Memory B cell (primary cell): ENCODE measurements at regions not wholly inside any gene's neighbourhood (a gene's known extent, or its start where the extent isn't known, plus 50 kb on each side); places are given as distances from the start of the nearest gene placed in this dataset.
A peak's percentile ranks its signal among the peaks of the same experiment; 100 is the strongest.

Experiments used
- ATAC-seq: fragments of 150-1000 bp; cut with Tn5 transposase; 2 replicates; pipeline ENCODE4 v1.10.0; 2021; ENCODE audit warnings: low read depth, mild to moderate bottlenecking, moderate library complexity
- DNase-seq, 2 donors: peaks; one replicate each; pipeline ENCODE4 v3.0.0; 2022; ENCODE audit warnings: low spot score in 2 of 2
- H3K27ac Mint-ChIP-seq: one replicate; pipeline ENCODE4 v1.8.0; 2022; ENCODE audit warnings: mild to moderate bottlenecking, moderate library complexity, mixed read lengths
- H3K27me3 Mint-ChIP-seq: one replicate; pipeline ENCODE4 v1.8.0; 2022; ENCODE audit warnings: mixed read lengths
- H3K36me3 Mint-ChIP-seq: one replicate; pipeline ENCODE4 v1.8.0; 2022; ENCODE audit warnings: mild to moderate bottlenecking, mixed read lengths
- H3K4me1 Mint-ChIP-seq: one replicate; pipeline ENCODE4 v1.8.0; 2022; ENCODE audit warnings: mixed read lengths
- H3K4me3 Mint-ChIP-seq: one replicate; pipeline ENCODE4 v1.8.0; 2022; ENCODE audit warnings: mild to moderate bottlenecking, moderate library complexity, mixed read lengths
- H3K9me3 Mint-ChIP-seq: one replicate; pipeline ENCODE4 v1.8.0; 2022; ENCODE audit warnings: mixed read lengths

DNA sequence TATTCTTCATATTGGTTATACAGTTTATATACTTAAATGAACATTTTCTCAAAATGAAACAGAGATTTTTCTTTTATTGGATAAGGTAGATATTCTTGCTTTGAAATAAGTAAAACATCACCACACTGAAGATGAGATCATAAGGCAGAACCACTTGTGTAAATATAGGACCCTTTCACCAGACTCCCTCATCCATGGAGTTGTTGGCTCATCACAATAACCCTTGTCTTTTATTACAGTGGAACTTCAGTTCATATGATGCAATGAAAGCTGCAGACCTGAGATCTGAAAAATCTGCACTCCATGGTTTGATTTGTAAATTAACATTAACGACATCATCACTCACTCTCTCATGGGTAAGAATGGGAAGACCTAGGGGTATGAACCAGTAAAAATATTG is 51.9 kb upstream of the DBX2 start:
- Mint-ChIP-seq H3K4me1 (no peaks in the 10 kb centered on the region), H3K27me3 (peaks cover 1% of the 10 kb centered on the region), H3K36me3 (no peaks in the 10 kb centered on the region), H3K27ac (no peak overlapping the region), H3K9me3 (no peaks in the 10 kb centered on the region), H3K4me3 (no peak overlapping the region)
- DNase-seq (no peak), ATAC-seq (no peak)

DNA sequence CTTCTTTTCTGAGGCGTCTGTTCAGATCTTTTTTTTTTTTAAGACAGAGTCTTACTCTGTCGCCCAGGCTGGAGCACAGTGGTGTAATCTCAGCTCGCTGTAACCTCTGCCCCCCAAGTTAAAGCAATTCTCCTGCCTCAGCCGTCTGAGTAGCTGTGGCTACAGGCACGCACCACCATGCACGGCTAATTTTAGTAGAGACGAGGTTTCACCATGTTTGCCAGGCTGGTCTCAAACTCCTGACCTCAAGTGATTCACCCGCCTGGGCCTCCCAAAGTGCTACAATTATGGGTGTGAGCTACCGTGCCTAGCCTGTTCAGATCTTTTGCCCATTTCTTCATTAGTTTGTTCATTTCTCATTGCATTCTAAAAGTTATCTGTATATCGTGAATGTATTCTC is 55.1 kb upstream of the DBX2 start:
- DNase-seq, result no peak
- Mint-ChIP-seq H3K4me3 (no peak overlapping the region), H3K4me1 (no peaks in the 10 kb centered on the region), H3K27ac (no peak overlapping the region), H3K9me3 (no peaks in the 10 kb centered on the region), H3K27me3 (peaks cover 3% of the 10 kb centered on the region), H3K36me3 (no peaks in the 10 kb centered on the region)
- ATAC-seq, result no peak

DNA sequence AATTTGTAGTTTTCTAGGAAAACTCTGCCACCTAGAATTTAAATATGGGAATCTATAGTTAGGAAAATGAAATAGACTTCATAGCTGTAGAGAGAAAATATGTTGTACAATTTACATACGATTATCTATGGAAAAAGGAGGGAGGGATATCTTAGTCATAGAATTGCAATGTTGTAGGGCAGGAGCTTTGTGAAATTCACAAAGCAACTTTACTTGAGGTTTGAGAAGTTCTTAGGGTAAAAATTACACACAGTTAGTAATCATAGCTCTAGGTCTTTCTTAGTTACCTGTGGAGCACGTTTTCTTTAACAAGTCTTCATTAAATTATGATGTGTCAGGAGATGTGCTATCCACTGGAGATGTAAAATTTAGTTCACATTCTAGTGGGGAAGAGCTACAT is 61.4 kb upstream of the DBX2 start:
- Mint-ChIP-seq H3K36me3 (no peaks in the 10 kb centered on the region), H3K27ac (no peak overlapping the region), H3K4me3 (no peak overlapping the region), H3K4me1 (no peaks in the 10 kb centered on the region), H3K27me3 (peaks cover 4% of the 10 kb centered on the region), H3K9me3 (no peaks in the 10 kb centered on the region)
- DNase-seq, result no peak
- no peak for ATAC-seq

DNA sequence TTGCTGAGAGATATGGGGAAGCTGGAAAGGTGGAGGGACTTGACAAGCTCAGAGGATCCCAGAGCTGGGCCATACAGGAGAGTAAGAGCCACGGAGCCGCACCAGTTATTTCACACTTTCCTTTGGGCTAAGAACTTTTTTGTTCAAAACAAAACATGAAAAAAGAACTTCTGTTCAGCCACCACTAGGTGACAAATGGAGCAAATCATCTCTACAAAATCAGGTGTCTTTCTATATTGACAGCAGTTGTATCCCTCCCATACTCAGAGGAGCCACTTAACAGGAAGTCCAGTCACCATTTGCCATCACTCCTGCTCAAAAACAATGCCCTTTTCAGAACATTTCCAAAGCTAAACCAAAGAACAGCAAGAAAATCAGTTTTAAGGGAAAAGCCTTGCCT is 70.3 kb upstream of the DBX2 start:
- ATAC-seq, result no peak
- Mint-ChIP-seq H3K9me3 (no peaks in the 10 kb centered on the region), H3K4me1 (no peaks in the 10 kb centered on the region), H3K4me3 (no peak overlapping the region), H3K36me3 (no peaks in the 10 kb centered on the region), H3K27ac (no peak overlapping the region), H3K27me3 (peaks cover 4% of the 10 kb centered on the region)
- no peak for DNase-seq

DNA sequence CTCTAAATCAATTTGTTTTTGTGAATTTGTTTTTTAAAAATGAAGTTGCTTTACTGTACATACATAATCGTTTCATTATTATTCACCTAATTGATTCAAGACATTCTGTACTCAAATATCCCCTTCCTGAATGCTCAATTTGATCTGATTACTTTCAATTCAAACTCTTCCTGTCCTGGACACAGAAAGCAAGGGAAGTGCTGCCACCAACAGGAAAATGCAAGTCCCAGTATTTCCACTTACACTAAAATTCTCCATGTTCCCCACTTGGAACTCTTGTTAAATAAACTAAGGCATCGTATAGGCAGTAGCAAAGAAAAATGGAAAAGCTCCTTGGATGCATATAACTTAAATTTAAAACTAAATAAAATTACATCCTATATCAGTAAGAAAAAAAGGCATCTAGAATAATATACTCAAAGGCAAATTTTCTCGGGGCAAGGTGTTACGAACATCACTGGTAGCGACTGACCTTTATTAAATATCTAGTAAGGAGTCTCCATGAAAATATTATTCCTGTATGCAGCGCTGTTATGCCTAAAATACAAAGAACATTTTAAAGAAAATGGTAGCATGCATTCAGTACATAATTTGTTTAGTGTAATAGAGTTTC is 72.0 kb upstream of the DBX2 start:
- Mint-ChIP-seq H3K4me1 (no peaks in the 10 kb centered on the region), H3K9me3 (no peaks in the 10 kb centered on the region), H3K4me3 (no peak overlapping the region), H3K27me3 (peaks cover 6% of the 10 kb centered on the region), H3K36me3 (no peaks in the 10 kb centered on the region), H3K27ac (no peak overlapping the region)
- ATAC-seq (no peak), DNase-seq (no peak)

DNA sequence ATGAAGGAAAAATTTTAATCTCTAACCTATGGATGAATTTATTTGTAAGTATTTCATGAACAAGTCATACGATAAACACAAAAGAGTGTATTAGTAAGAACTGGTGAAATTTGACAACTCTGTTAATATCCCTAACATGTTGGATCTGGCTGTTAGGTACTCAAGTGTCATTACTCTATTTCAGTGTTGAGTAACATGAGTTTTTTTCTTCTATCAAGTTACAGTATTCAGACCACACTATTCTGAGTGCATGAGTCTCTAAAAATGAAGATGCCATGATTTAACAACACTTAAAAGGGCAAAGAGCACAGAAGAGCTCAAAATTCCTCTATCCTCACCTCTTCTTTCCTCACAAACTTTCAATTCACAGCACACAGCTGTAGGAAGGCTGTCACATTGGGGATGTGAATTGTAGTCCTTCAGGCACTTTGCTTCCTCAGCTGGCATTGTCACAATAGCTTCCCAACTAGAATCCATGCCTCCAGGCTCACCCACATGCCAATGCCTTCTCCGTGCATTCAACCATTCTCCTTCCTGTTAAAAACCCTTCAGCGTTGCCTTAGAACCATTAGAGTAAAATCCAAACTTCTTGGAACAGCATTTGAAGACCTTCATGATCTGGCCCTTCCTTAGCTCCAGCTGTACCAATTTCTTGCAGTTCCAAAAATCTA is 73.7 kb upstream of the DBX2 start:
- H3K36me3 Mint-ChIP-seq, result no peaks in the 10 kb centered on the region
- H3K9me3 Mint-ChIP-seq, result no peaks in the 10 kb centered on the region
- H3K4me3 Mint-ChIP-seq, result no peak overlapping the region
- H3K4me1 Mint-ChIP-seq, result no peaks in the 10 kb centered on the region
- H3K27ac Mint-ChIP-seq, result no peak overlapping the region
- no peak for DNase-seq
- no peak for ATAC-seq
- H3K27me3 Mint-ChIP-seq, result peaks cover 11% of the 10 kb centered on the region

DNA sequence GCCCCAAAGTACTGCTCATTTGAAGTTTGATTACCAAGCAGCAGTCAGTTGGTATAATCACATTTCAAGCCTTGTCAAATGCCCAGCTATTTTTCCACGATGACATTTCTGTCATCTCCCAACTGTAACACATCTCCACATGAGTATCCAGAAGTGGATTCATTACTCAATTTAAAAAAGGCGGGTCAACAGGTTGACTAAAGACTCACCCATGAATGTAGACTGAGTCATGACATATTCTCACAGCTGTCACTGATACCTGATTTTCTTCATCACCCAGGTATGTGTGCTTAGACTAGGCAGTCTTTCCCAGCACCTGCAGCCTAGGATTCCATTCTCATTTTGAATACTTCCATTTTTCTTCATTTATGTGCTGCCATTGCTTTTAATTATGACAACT is 75.1 kb upstream of the DBX2 start:
- H3K36me3 Mint-ChIP-seq, result no peaks in the 10 kb centered on the region
- H3K9me3 Mint-ChIP-seq, result no peaks in the 10 kb centered on the region
- H3K4me3 Mint-ChIP-seq, result no peak overlapping the region
- ATAC-seq (no peak), DNase-seq (no peak)
- no peaks in the 10 kb centered on the region for H3K4me1 Mint-ChIP-seq
- peaks cover 11% of the 10 kb centered on the region for H3K27me3 Mint-ChIP-seq
- no peak overlapping the region for H3K27ac Mint-ChIP-seq

DNA sequence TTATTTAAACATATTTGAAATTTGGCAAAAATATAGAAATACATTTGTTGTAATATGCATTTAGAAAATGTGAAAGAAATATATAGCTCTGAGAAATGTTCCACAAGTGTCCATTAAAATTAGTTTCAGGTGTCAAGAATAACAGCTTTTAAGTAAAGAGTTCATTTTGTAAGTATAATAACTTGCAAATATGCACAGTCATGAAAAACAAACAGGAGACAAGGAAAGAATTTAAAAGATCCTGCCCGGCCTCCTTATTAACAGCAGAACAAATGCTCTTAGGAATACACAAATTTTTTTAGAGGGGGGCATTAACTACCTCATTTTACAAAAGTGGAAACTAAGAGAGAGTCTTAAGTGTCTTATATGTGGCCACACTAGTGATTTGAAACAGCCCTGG is 77.7 kb upstream of the DBX2 start:
- no peaks in the 10 kb centered on the region for H3K9me3 Mint-ChIP-seq
- DNase-seq (no peak), ATAC-seq (no peak)
- H3K4me1 Mint-ChIP-seq, result no peaks in the 10 kb centered on the region
- no peak overlapping the region for H3K4me3 Mint-ChIP-seq
- H3K36me3 Mint-ChIP-seq, result no peaks in the 10 kb centered on the region
- no peak overlapping the region for H3K27ac Mint-ChIP-seq
- peaks cover 17% of the 10 kb centered on the region for H3K27me3 Mint-ChIP-seq

DNA sequence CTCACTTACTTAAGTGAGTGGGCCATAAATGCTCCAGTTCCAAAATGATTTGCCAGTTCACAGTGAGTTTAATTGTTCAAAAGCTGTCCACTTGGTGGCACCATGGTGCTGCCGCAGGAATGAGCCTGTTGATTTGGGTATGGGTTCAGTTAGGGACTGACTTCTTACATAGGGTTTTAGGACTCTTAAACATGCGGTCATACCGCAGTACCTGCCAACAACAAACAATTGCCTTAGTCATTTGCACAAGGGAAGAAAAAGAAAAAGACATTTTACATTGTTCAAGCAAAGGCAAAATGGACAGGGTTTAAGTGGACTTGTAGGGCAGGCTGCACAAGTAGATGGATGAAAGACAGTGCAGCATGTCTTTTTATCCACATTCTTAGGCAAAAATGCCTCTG is 80.0 kb upstream of the DBX2 start:
- H3K9me3 Mint-ChIP-seq, result no peaks in the 10 kb centered on the region
- no peaks in the 10 kb centered on the region for H3K36me3 Mint-ChIP-seq
- ATAC-seq (peak; percentile 53), DNase-seq (peak; percentile 7 to 14)
- H3K4me3 Mint-ChIP-seq, result no peak overlapping the region
- H3K27me3 Mint-ChIP-seq, result peaks cover 15% of the 10 kb centered on the region
- no peaks in the 10 kb centered on the region for H3K4me1 Mint-ChIP-seq
- no peak overlapping the region for H3K27ac Mint-ChIP-seq

DNA sequence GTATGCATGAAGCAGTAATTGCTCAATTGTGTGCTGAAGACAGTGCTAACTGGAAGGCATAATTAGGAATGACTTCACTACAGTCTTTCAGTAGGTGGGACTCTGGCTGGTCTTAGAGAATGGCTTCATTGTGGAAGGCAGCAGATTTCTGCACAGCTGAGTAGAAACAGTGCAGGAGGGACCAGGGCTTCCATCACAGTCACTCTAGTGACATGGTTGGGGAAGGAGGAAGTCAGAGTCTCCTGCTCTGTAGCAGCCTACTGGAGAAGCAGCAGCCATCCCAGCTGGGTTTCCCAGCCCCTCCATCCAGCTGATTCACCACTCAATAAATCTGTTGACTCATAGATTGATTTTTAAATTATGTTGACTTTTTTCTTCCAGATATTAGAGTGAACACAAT is 80.6 kb upstream of the DBX2 start:
- Mint-ChIP-seq H3K4me3 (no peak overlapping the region), H3K36me3 (no peaks in the 10 kb centered on the region), H3K27ac (no peak overlapping the region), H3K9me3 (no peaks in the 10 kb centered on the region), H3K27me3 (peaks cover 15% of the 10 kb centered on the region), H3K4me1 (no peaks in the 10 kb centered on the region)
- no peak for ATAC-seq
- no peak for DNase-seq

DNA sequence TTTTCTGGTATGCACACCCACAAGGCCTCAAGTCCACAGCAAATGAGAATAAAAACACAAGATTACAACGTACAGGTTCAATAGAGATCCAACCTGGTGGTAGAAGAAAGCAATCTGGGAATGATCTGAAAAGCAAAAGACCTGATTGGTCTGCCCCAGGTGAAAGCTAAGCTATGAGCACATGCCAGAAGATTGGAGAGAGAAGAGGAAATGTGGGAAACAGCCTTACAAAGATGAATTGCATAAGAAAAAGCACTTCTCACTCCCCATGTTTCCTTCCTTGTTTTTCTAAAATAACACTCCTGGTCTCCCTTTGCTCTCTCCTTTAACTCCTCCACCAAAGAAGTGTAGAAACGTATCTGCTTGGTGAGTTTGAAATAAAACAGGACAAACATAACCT is 77.3 kb upstream of the ANO6 start:
- no peaks in the 10 kb centered on the region for H3K9me3 Mint-ChIP-seq
- DNase-seq (no peak), ATAC-seq (no peak)
- no peak overlapping the region for H3K27ac Mint-ChIP-seq
- no peak overlapping the region for H3K4me3 Mint-ChIP-seq
- no peaks in the 10 kb centered on the region for H3K36me3 Mint-ChIP-seq
- H3K27me3 Mint-ChIP-seq, result peaks cover under 1% of the 10 kb centered on the region
- no peaks in the 10 kb centered on the region for H3K4me1 Mint-ChIP-seq

DNA sequence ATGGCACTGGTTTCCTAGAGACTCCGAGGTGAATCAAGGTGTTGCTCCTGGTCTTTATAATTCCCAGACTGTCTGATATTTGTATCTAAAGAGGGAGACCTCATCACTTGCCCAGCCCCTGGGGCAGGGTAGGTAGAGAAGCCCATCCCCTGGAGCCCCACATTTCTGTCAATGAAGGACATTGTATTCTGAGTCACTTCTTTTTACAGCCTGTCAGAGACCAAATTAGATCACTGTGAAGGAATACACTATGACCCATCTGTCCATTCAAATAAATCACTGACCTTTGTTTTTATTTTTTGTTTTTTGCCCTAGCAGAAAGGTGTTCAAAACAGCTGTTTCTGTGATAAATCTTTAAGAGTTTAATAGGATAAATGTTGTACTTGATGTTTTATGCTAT is 67.9 kb upstream of the ANO6 start:
- Mint-ChIP-seq H3K4me1 (no peaks in the 10 kb centered on the region), H3K9me3 (peaks cover 14% of the 10 kb centered on the region), H3K27me3 (peaks cover 1% of the 10 kb centered on the region), H3K27ac (no peak overlapping the region), H3K36me3 (peaks cover 2% of the 10 kb centered on the region), H3K4me3 (no peak overlapping the region)
- DNase-seq (no peak), ATAC-seq (no peak)

DNA sequence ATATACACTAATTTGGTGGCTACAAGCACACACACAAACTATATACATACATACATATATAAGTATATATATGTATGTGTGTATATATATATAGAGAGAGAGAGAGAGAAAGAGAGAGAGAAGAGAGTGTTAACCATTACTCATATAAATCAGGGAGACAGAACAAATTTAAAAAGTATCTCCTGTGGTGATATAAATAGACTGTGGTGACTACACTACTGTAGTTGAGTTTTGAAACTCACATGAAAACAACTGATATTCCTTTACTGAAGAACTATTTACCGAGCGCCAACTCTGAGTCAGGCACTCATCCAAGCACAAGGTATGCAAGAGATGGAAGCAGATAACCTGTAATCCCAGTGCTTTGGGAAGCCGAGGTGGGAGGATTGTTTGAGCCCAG is 67.3 kb upstream of the ANO6 start:
- peaks cover 1% of the 10 kb centered on the region for H3K27me3 Mint-ChIP-seq
- peaks cover 2% of the 10 kb centered on the region for H3K36me3 Mint-ChIP-seq
- H3K9me3 Mint-ChIP-seq, result peaks cover 14% of the 10 kb centered on the region
- no peak for ATAC-seq
- H3K27ac Mint-ChIP-seq, result no peak overlapping the region
- DNase-seq, result no peak
- no peaks in the 10 kb centered on the region for H3K4me1 Mint-ChIP-seq
- H3K4me3 Mint-ChIP-seq, result no peak overlapping the region

DNA sequence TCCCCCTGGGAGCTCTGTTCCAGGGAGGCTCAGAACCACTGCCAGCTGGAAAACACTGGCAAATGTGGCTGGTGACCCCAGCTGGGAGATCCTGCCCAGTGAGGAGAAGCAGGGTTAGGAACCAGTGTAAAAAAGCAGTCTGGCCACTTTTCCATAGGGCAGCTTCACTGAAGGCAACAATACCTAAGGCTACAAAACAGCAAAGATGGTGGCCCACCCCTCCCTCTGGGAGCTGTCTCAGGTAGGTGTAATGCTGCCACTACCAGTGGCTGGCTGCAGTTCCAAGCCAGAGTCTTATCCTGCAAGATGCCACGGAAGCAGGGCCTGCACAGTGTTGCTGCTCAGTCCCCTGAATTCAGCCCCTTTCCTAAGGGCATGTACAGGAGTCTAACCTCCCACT is 50.6 kb upstream of the ANO6 start:
- H3K27ac Mint-ChIP-seq, result no peak overlapping the region
- H3K9me3 Mint-ChIP-seq, result peaks cover 9% of the 10 kb centered on the region

DNA sequence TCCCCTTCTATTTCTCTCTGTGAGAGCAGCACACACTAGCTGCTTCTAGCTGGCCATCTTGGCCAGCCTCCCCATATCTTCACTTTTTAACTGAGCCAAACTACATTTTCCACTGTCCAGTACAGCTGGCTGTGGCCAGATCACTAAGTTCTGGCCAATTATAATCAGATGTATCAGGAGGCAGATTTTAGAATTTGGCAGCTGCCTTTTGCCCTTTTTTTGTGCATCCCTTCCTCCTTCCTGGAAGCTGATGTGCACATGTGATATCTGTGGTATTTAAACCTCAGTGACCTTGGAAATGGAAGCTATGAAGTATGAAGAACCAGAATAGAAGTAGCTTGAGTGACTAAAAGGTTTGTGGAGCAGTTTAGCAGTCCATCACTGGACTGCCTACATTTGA is 49.8 kb upstream of the ANO6 start:
- no peak overlapping the region for H3K27ac Mint-ChIP-seq
- H3K27me3 Mint-ChIP-seq, result peaks cover 15% of the 10 kb centered on the region
- peaks cover 9% of the 10 kb centered on the region for H3K9me3 Mint-ChIP-seq
- H3K4me1 Mint-ChIP-seq, result no peaks in the 10 kb centered on the region
- ATAC-seq, result no peak
- H3K36me3 Mint-ChIP-seq, result peaks cover 2% of the 10 kb centered on the region
- H3K4me3 Mint-ChIP-seq, result no peak overlapping the region
- no peak for DNase-seq

More for the DNA sequence above, 50.6 kb upstream of the ANO6 start:
- no peak overlapping the region for H3K4me3 Mint-ChIP-seq
- peaks cover 15% of the 10 kb centered on the region for H3K27me3 Mint-ChIP-seq
- no peak for ATAC-seq
- H3K36me3 Mint-ChIP-seq, result peaks cover 2% of the 10 kb centered on the region
- no peak for DNase-seq
- H3K4me1 Mint-ChIP-seq, result no peaks in the 10 kb centered on the region
